ENCODE measurements at regions not wholly inside any gene's neighbourhood (a gene's known extent, or its start where the extent isn't known, plus 50 kb on each side); places are given as distances from the start of the nearest gene placed in this dataset.
A peak's percentile ranks its signal among the peaks of the same experiment; 100 is the strongest.

DNA sequence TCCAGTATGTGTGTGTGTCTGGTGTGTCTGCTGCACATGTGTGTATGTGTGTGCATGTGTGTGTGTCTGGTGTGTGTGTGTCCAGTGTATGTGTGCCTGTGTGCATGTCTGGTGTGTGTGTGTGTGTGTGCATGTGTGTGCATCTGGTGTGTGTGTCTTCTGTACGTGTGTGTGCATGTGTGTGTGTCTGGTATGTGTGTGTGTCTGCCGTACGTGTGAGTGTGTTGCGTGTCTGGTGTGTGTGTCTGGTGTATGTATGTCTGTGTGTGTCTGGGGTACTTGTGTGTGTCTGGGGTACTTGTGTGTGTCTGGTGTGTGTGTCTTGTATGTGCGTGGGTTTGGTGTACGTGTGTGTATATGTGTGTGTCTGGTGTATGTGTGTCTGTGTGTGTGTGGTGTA is 289.1 kb upstream of the SHH start (continued):
- TF ChIP-seq, protein P1, sequence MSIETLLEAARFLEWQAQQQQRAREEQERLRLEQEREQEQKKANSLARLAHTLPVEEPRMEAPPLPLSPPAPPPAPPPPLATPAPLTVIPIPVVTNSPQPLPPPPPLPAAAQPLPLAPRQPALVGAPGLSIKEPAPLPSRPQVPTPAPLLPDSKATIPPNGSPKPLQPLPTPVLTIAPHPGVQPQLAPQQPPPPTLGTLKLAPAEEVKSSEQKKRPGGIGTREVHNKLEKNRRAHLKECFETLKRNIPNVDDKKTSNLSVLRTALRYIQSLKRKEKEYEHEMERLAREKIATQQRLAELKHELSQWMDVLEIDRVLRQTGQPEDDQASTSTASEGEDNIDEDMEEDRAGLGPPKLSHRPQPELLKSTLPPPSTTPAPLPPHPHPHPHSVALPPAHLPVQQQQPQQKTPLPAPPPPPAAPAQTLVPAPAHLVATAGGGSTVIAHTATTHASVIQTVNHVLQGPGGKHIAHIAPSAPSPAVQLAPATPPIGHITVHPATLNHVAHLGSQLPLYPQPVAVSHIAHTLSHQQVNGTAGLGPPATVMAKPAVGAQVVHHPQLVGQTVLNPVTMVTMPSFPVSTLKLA (IDR thresholded peaks at IDR 0.05), result peak; percentile 52; the same call in 1 of the 2 replicates
- TF ChIP-seq, protein P2, sequence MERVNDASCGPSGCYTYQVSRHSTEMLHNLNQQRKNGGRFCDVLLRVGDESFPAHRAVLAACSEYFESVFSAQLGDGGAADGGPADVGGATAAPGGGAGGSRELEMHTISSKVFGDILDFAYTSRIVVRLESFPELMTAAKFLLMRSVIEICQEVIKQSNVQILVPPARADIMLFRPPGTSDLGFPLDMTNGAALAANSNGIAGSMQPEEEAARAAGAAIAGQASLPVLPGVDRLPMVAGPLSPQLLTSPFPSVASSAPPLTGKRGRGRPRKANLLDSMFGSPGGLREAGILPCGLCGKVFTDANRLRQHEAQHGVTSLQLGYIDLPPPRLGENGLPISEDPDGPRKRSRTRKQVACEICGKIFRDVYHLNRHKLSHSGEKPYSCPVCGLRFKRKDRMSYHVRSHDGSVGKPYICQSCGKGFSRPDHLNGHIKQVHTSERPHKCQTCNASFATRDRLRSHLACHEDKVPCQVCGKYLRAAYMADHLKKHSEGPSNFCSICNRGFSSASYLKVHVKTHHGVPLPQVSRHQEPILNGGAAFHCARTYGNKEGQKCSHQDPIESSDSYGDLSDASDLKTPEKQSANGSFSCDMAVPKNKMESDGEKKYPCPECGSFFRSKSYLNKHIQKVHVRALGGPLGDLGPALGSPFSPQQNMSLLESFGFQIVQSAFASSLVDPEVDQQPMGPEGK (CRISPR knock-in tag; IDR thresholded peaks at IDR 0.05), result no peak
- 0 out of 2 replicates have a peak, but pooled peaks have one; percentile 75 for TF ChIP-seq ZNF207 (IDR thresholded peaks at IDR 0.05; ENCODE audit: borderline replicate concordance)
- 0 out of 2 replicates have a peak, but pooled peaks have one; percentile 45 for TF ChIP-seq IKZF1 (IDR thresholded peaks at IDR 0.05)

DNA sequence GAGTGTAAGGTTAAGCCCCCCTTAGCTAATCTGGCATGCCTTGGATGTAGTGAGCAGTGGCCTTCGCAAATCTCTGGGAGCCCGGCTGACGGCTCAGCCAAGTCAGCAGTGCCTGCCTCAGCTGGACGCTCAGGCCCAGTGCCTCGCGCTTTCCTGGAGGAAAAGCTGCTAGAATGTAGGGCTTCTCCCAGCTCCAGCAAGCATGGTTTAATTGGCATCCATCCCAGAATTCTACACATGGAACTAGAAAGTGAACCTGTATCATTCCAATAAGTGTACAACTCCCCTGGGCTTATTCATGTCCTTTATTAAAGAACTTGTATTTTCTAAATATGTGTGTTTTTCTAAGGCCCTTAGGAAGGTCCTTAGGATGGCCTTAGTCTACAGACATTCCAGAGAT is 287.8 kb upstream of the SHH start:
- no peak for TF ChIP-seq ZNF251 (CRISPR knock-in tag; IDR thresholded peaks at IDR 0.05)
- Histone ChIP-seq H3K36me3 (replicated peaks in 1 of 2; ENCODE audit: control insufficient read depth in 1 of 2, insufficient read depth in 2 of 2, low read length in 2 of 2) (no peaks in the 10 kb centered on the region), H3K27me3 (ENCODE audit: control insufficient read depth in 1 of 2, insufficient read depth in 2 of 2, low read length in 2 of 2) (peaks cover 4 to 35% of the 10 kb centered on the region in 2 experiments; a peak in 3 of 5 replicates), H3K4me3 (replicated peaks in 1 of 3; ENCODE audit: insufficient read depth in 1 of 3, low read depth in 2 of 3, low read length in 3 of 3) (no peak overlapping the region), H3K4me1 (ENCODE audit: insufficient read depth, low read length) (no peaks in the 10 kb centered on the region), H3K27ac (ENCODE audit: extremely low read length, insufficient read depth, low read length) (no peak overlapping the region), H2AFZ (ENCODE audit: low read length) (no peak overlapping the region), H3K9me3 (ENCODE audit: low read length) (no peaks in the 10 kb centered on the region), H3K79me2 (ENCODE audit: insufficient read depth, low read length) (no peaks in the 10 kb centered on the region), H3K4me2 (ENCODE audit: low read depth, low read length) (no peak overlapping the region), H3K9ac (ENCODE audit: insufficient read depth, low read depth, low read length) (no peak overlapping the region), H4K20me1 (ENCODE audit: insufficient read depth, low read length) (no peaks in the 10 kb centered on the region)
- WGBS (ENCODE audit: low lambda C conversion rate), result no CpG with 5 or more reads among the region's 6 CpGs
- DNase-seq (ENCODE audit: low spot score) (no peak), FAIRE-seq (no peak), ATAC-seq (no peak)
- intact Hi-C loops (cut with micrococcal nuclease; ENCODE audit: unreplicated experiment), result no loop called here
- in situ Hi-C loops (cut with HindIII; ENCODE audit: extremely low pct_ligation_motif_present, low pct_unique_long_range_greater_than_20kb), result no loop called here
- POLR2A ChIA-PET, result no interaction called here
- no TSS peak for BruUV-seq (replicated peaks)
- CTCF ChIA-PET (ENCODE audit: low intra/inter-chr PET ratio, low total read pairs), result no interaction called here

Measured in HepG2 (cell line).